ENCODE measurements at regions not wholly inside any gene's neighbourhood (a gene's known extent, or its start where the extent isn't known, plus 50 kb on each side); places are given as distances from the start of the nearest gene placed in this dataset.

DNA sequence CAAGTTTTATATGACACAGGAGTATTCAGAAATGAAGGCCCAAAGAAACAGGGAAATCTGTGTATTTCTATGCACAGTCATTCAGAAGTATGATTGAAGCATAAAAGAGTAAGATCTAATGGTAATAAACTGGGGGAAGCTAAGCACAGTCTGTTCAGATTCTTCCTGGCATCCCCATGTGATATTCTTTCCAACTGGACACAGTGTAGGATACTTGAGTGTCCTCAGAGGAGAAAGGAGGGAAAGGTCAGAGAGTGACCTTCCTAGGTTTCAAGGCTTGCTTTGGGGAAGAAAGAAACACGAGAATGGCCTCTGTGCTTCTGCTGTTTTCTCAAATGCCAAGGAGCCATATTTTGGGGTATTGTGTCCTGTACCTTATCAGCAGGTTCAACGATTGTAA lies 1798.4 kb upstream of the WWC1 start:
- Histone ChIP-seq H3K9me3 (ENCODE audit: low read length) (peaks cover 74% of the 10 kb centered on the region), H3K4me3 (replicated peaks in 1 of 3; ENCODE audit: insufficient read depth in 1 of 3, low read depth in 2 of 3, low read length in 3 of 3) (no peak overlapping the region), H3K27ac (ENCODE audit: extremely low read length, insufficient read depth, low read length) (no peak overlapping the region), H3K4me1 (ENCODE audit: insufficient read depth, low read length) (no peaks in the 10 kb centered on the region), H3K9ac (ENCODE audit: insufficient read depth, low read depth, low read length) (no peak overlapping the region), H3K4me2 (ENCODE audit: low read depth, low read length) (no peak overlapping the region), H3K79me2 (ENCODE audit: insufficient read depth, low read length) (no peaks in the 10 kb centered on the region), H3K36me3 (replicated peaks in 1 of 2; ENCODE audit: control insufficient read depth in 1 of 2, insufficient read depth in 2 of 2, low read length in 2 of 2) (no peaks in the 10 kb centered on the region), H4K20me1 (ENCODE audit: insufficient read depth, low read length) (no peaks in the 10 kb centered on the region), H2AFZ (ENCODE audit: low read length) (no peak overlapping the region), H3K27me3 (ENCODE audit: control insufficient read depth in 1 of 2, insufficient read depth in 2 of 2, low read length in 2 of 2) (no peaks in the 10 kb centered on the region)
- ChIA-PET CTCF (ENCODE audit: low intra/inter-chr PET ratio, low total read pairs) (no interaction called here), POLR2A (no interaction called here)
- BruUV-seq (replicated peaks), result no TSS peak
- in situ Hi-C loops (cut with HindIII; ENCODE audit: extremely low pct_ligation_motif_present, low pct_unique_long_range_greater_than_20kb) (no loop called here), intact Hi-C loops (cut with micrococcal nuclease; ENCODE audit: unreplicated experiment) (no loop called here)
- FAIRE-seq (no peak), ATAC-seq (no peak), DNase-seq (ENCODE audit: low spot score) (no peak)
- 4% methylated on average over 2 of the region's 2 CpGs for WGBS (ENCODE audit: low lambda C conversion rate)
- TF ChIP-seq, protein P1, sequence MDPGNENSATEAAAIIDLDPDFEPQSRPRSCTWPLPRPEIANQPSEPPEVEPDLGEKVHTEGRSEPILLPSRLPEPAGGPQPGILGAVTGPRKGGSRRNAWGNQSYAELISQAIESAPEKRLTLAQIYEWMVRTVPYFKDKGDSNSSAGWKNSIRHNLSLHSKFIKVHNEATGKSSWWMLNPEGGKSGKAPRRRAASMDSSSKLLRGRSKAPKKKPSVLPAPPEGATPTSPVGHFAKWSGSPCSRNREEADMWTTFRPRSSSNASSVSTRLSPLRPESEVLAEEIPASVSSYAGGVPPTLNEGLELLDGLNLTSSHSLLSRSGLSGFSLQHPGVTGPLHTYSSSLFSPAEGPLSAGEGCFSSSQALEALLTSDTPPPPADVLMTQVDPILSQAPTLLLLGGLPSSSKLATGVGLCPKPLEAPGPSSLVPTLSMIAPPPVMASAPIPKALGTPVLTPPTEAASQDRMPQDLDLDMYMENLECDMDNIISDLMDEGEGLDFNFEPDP (CRISPR knock-in tag; conservative IDR thresholded peaks at IDR 0.05), result no peak
- no peak for TF ChIP-seq HOXA9 (CRISPR knock-in tag; IDR thresholded peaks at IDR 0.05; ENCODE audit: borderline replicate concordance)
- TF ChIP-seq FOXA3 (CRISPR knock-in tag; IDR thresholded peaks at IDR 0.05), result no peak
- TF ChIP-seq, protein P2, sequence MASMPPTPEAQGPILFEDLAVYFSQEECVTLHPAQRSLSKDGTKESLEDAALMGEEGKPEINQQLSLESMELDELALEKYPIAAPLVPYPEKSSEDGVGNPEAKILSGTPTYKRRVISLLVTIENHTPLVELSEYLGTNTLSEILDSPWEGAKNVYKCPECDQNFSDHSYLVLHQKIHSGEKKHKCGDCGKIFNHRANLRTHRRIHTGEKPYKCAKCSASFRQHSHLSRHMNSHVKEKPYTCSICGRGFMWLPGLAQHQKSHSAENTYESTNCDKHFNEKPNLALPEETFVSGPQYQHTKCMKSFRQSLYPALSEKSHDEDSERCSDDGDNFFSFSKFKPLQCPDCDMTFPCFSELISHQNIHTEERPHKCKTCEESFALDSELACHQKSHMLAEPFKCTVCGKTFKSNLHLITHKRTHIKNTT (CRISPR knock-in tag; IDR thresholded peaks at IDR 0.05), result no peak
- no peak for TF ChIP-seq RFX5 (IDR thresholded peaks at IDR 0.05; ENCODE audit: low read depth, low read length)
- TF ChIP-seq NFIB (CRISPR knock-in tag; IDR thresholded peaks at IDR 0.05; ENCODE audit: borderline replicate concordance), result no peak
- TF ChIP-seq ZNF34 (CRISPR knock-in tag; IDR thresholded peaks at IDR 0.05; ENCODE audit: borderline replicate concordance), result no peak
- no peak for TF ChIP-seq ZBTB7A (CRISPR knock-in tag; IDR thresholded peaks at IDR 0.05)
- no peak for TF ChIP-seq ZNF205 (CRISPR knock-in tag; IDR thresholded peaks at IDR 0.05)
- TF ChIP-seq SAFB2 (CRISPR knock-in tag; IDR thresholded peaks at IDR 0.05; ENCODE audit: borderline replicate concordance, low read depth), result no peak
